Lower leg skin (tissue), 4 donors: ENCODE measurements at regions not wholly inside any gene's neighbourhood (a gene's known extent, or its start where the extent isn't known, plus 50 kb on each side); places are given as distances from the start of the nearest gene placed in this dataset.

Experiments used
- DNase-seq, 2 donors: peaks; one replicate each; pipeline ENCODE4 v3.0.0-alpha.2; 2019; ENCODE audit warnings: low spot score in 2 of 2
- H3K4me3 ChIP-seq: fragments of 200-600 bp; sonication (generic); 2 replicates; pipeline ENCODE4 v1.5.1; 2017; ENCODE audit warnings: mild to moderate bottlenecking, low read depth; ENCODE audit not compliant: poor library complexity, severe bottlenecking
- POLR2A ChIP-seq, 2 donors: fragments of 450-650 bp; IDR thresholded peaks; one replicate each; pipeline ENCODE4 v1.6.1; 2016 to 2017; ENCODE audit warnings: antibody characterized with exemption in 2 of 2, mild to moderate bottlenecking in 1 of 2, moderate library complexity in 1 of 2
- WGBS, 2 donors: methylation state at CpG; one replicate each; pipeline ENCODE4 v1.1.5; 2018; 5-methylcytosine and 5-hydroxymethylcytosine counted together
- intact Hi-C: fragments of 100-400 bp; cut with DNase I; formaldehyde crosslinking; loops from one replicate; pipeline ENCODE4 v1.15.0; 2023; ENCODE audit warnings: low total_unique reads
- TF ChIP-seq, protein P1 (sequence below), 3 donors: fragments of 450-650 bp; IDR thresholded peaks; one replicate each; pipeline ENCODE4 v1.5.1; 2016; ENCODE audit warnings: antibody characterized with exemption in 3 of 3, mild to moderate bottlenecking in 3 of 3, moderate library complexity in 2 of 3

DNA sequence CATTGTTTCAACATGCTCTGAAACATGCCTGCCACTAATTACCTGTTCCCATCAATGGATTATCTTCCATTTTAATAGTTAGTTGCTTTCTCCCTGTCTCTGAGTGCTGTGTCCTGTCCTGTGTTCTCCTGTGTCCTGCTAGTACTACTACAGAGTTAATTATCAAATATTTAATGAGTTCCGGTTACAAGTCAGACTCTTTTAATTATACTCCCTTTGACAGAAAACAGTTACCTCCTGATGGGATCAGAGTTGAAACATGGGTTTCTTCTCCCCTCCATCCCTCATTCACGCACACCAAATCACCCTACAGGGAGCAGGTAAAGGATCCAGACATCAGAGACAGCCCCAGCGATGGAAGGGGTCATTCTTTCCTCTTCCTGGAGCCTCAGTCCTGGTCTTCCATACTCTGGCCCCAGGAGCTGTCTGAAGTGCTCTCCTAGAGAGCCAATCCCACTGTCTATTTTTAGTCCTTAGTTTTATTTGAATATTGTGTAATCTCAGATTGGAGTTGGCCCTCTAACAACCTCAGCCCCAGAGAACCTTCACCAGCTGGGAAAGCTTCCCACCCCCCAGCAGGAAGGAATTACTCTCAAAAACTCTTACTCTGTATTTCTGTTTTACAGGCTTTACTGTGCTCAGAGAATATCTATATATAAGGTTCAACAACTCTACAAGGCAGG, 137.0 kb upstream of the C2CD4B start:
- no peak overlapping the region for H3K4me3 ChIP-seq
- intact Hi-C loops: no loop called here
- TF ChIP-seq, protein P1, sequence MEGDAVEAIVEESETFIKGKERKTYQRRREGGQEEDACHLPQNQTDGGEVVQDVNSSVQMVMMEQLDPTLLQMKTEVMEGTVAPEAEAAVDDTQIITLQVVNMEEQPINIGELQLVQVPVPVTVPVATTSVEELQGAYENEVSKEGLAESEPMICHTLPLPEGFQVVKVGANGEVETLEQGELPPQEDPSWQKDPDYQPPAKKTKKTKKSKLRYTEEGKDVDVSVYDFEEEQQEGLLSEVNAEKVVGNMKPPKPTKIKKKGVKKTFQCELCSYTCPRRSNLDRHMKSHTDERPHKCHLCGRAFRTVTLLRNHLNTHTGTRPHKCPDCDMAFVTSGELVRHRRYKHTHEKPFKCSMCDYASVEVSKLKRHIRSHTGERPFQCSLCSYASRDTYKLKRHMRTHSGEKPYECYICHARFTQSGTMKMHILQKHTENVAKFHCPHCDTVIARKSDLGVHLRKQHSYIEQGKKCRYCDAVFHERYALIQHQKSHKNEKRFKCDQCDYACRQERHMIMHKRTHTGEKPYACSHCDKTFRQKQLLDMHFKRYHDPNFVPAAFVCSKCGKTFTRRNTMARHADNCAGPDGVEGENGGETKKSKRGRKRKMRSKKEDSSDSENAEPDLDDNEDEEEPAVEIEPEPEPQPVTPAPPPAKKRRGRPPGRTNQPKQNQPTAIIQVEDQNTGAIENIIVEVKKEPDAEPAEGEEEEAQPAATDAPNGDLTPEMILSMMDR (IDR thresholded peaks at IDR 0.05): no peak
- no peak for TF ChIP-seq POLR2A (IDR thresholded peaks at IDR 0.05)
- 67% methylated on average over 3 of the region's 3 CpGs for WGBS, 2 donors
- DNase-seq: no peak

DNA sequence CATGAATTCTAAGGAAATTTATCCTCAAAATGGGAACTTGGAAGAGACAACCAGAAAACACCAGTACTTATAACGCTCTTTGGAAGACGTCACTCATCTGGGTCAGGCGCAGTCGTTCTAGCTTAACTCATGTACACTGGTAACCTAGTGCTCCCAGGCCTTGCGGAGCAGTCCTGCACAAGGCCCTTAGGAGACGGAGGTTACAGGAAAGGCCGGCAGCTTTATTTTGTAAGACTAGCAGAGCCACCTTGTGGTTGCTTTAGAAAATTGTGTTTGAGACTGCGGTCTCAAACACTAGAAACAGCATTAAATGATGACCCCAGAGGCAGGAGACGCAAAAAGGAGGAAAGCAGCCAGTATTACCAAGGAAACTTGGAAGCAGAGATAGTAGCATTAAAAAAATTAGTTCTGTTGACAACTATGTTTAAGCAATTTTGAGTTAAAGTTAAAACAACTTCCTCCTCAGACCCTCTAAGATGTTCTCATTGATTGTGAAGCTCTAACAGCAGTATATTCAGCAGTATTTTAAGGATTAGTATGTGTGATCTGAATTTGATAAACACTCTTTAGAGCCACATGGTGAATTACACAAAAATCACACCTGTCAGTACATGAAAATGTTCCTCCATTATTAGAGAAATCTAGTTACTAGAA, 141.9 kb upstream of the C2CD4B start:
- 22 to 24% methylated on average over 9 of the region's 9 CpGs for WGBS, 2 donors
- intact Hi-C loops: no loop called here
- H3K4me3 ChIP-seq: no peak overlapping the region
- peak in 1 of 2 donors; percentile 28 for DNase-seq
- TF ChIP-seq, protein P1 (IDR thresholded peaks at IDR 0.05): no peak
- no peak for TF ChIP-seq POLR2A (IDR thresholded peaks at IDR 0.05)

DNA sequence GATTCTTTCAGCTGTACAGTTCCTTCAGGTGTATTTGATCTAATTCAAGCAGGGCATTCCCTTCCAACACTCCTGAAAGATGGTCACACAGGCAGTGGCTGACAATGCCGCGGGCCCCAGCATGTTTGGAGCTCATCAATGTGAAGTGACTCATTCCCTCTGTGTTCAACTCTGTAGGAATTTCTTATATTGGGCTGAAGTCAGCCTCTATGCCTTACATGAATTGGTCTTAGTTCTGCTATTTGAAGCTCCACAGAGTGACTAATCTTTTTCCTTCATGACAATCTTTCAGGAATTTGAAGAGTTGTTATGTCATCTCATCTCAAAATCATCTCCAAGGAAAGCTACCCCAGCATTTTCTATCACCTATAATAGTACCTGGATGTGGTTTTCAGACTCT, 142.5 kb upstream of the C2CD4B start:
- TF ChIP-seq POLR2A (IDR thresholded peaks at IDR 0.05): no peak
- TF ChIP-seq, protein P1 (IDR thresholded peaks at IDR 0.05): no peak
- intact Hi-C loops: no loop called here
- no peak for DNase-seq
- WGBS, 2 donors: 30 to 46% methylated on average over 2 of the region's 2 CpGs
- H3K4me3 ChIP-seq: no peak overlapping the region

DNA sequence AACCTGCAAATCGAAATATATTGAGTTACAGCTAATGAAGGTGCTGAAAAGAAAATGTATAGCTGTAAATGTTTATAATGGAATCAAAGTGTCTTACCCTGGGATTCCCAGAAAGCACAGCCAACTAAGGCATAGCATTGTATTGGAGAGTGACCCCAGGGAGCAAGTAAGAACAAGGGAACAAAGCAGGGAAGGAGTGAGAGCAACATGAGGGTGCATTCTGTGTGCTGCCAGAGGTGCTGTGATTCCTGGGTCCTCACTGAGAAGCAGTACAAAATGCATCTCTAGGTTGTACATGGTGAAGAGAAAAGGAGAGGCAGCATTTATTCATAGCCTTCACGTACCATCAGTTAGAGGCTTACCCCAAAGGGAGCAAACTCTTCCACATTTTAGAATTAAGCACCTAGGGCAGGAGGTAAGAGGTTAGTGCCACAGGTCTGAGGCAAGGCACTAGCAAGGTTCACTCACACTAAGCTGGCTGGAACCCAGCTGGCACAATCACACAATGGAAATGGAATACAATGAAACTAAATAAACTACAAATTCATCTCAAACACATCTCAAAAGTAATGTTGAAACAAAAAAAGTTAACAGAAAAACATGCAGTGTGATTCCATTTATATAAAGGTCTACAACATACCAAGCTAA, 151.5 kb upstream of the C2CD4B start:
- no peak overlapping the region for H3K4me3 ChIP-seq
- no peak for DNase-seq
- TF ChIP-seq, protein P1 (IDR thresholded peaks at IDR 0.05): no peak
- no peak for TF ChIP-seq POLR2A (IDR thresholded peaks at IDR 0.05)
- intact Hi-C loops: no loop called here
- WGBS, 2 donors: 69 to 71% methylated on average over 2 of the region's 2 CpGs

DNA sequence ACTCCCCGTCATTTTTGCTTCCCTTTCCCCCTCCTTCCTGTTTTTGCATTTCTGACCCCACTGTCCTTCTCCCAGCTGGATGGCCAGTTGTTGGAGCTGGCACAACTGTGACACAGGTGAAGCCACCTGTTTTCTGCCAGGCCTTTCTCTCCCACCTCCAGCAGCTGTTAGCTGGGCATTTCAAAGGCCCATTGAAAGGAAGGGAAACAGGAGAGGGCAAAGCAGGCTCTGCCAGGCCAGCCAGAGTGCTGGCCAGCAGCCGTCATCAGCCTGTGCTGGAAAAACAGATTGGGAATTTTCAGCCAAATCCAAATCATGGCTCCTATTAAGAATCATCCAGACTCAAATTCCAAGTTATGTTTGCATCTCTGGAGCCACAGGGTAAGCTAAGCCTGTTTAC, 155.2 kb upstream of the C2CD4B start:
- TF ChIP-seq, protein P1 (IDR thresholded peaks at IDR 0.05): no peak
- TF ChIP-seq POLR2A (IDR thresholded peaks at IDR 0.05): no peak
- H3K4me3 ChIP-seq: no peak overlapping the region
- 60 to 69% methylated on average over 2 of the region's 2 CpGs for WGBS, 2 donors
- intact Hi-C loops: no loop called here
- no peak for DNase-seq
